GM12872 (cell line): ENCODE measurements at regions not wholly inside any gene's neighbourhood (a gene's known extent, or its start where the extent isn't known, plus 50 kb on each side); places are given as distances from the start of the nearest gene placed in this dataset.

ENCODE experiments used
- TF ChIP-seq, protein P1 (sequence below): IDR thresholded peaks from 3 replicates; pipeline ENCODE4 v1.5.1; 2011; ENCODE audit warnings: low read depth, mild to moderate bottlenecking, low read length, moderate library complexity; ENCODE audit not compliant: insufficient read depth

DNA sequence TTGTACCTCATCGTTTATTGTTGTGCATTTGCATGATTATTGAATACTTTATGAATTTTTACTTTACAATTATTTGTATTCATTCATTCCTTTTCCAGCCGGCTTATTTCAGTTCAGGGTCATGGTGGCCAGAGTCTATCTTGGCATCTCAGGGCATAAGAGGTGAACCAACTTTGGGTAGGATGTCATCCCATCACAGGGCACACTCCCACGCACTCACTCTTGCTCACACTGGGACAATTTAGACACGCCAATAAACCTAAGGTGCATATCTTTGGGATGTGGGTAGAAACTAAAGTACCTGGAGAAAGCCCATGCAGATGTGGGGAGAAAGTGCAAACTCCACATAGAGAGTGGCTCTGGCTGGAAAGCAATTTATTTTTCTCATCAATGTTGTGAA is 158.1 kb upstream of the MAST4 start:
- TF ChIP-seq, protein P1, sequence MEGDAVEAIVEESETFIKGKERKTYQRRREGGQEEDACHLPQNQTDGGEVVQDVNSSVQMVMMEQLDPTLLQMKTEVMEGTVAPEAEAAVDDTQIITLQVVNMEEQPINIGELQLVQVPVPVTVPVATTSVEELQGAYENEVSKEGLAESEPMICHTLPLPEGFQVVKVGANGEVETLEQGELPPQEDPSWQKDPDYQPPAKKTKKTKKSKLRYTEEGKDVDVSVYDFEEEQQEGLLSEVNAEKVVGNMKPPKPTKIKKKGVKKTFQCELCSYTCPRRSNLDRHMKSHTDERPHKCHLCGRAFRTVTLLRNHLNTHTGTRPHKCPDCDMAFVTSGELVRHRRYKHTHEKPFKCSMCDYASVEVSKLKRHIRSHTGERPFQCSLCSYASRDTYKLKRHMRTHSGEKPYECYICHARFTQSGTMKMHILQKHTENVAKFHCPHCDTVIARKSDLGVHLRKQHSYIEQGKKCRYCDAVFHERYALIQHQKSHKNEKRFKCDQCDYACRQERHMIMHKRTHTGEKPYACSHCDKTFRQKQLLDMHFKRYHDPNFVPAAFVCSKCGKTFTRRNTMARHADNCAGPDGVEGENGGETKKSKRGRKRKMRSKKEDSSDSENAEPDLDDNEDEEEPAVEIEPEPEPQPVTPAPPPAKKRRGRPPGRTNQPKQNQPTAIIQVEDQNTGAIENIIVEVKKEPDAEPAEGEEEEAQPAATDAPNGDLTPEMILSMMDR = no peak

GRCh38 chr5:66438696-66439095 is 157.5 kb upstream of the MAST4 start:
- TF ChIP-seq, protein P1 = no peak

- TF ChIP-seq, protein P1 = no peak
Observed at GRCh38 chr5:66440202-66440680, 156.0 kb upstream of the MAST4 start.

DNA sequence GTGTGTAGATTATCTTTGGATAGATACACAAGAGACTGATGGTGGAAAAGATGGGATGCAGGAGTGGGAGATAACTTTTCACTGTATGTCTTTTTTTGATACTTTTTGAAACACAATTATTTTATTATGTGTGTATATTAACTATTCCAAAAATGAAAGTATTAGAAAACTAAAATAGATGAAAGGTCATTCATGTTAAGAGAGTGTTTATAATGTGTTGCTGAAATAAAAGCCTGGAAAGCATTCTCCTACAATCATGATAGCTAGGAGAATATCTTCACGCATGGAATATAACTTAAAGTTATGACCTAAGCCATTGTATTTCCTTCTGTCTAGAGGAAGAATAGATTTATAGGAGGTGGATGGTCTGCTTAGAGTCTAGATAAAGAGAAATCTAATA is 154.8 kb upstream of the MAST4 start:
- TF ChIP-seq, protein P1 = no peak

GRCh38 chr5:66442951-66443445 is 153.2 kb upstream of the MAST4 start:
- TF ChIP-seq, protein P1 = no peak

GRCh38 chr5:66443462-66444130 is 152.6 kb upstream of the MAST4 start:
- TF ChIP-seq, protein P1 = no peak

DNA sequence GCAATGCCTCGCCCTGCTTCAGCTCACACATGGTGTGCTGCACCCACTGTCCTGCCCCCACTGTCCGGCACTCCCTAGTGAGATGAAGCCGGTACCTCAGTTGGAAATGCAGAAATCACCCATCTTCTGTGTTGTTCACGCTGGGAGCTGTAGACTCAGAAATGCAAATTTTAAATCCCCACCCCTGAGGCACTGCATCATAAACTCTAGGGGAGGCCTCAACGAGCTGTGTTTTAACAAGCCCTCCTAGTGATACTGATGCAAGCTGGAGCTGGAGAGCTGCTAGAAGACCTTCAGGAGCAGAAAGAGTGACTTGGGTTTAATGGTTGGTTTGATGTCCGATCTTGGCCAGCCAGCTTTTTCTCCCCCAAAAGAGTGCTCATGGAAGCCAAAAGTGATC is 146.0 kb upstream of the MAST4 start:
- TF ChIP-seq, protein P1 = no peak
